ENCODE measurements at regions not wholly inside any gene's neighbourhood (a gene's known extent, or its start where the extent isn't known, plus 50 kb on each side); places are given as distances from the start of the nearest gene placed in this dataset.
A peak's percentile ranks its signal among the peaks of the same experiment; 100 is the strongest.
"Not testable (repeated sequence)": the region's sequence is repeated elsewhere in the genome, so short reads cannot be mapped to it uniquely, and the experiment has no call there.

- no peak overlapping the region for H3K27ac ChIP-seq
- no peak for TF ChIP-seq CTCF (IDR thresholded peaks at IDR 0.05)
- no peak overlapping the region for H3K4me3 ChIP-seq
- no peak for DNase-seq (ENCODE audit: low spot score)
Observed at GRCh38 chr6:12635375-12635774, 81.2 kb upstream of the PHACTR1 start.

- no peak for TF ChIP-seq CTCF (IDR thresholded peaks at IDR 0.05)
Observed at GRCh38 chr6:12635813-12636212, 80.8 kb upstream of the PHACTR1 start.

GRCh38 chr6:12636336-12636735 lies 80.2 kb upstream of the PHACTR1 start:
- Histone ChIP-seq H3K4me3 (no peak overlapping the region), H3K27ac (no peak overlapping the region)
- TF ChIP-seq CTCF (IDR thresholded peaks at IDR 0.05), result no peak
- no peak for DNase-seq (ENCODE audit: low spot score)

More at GRCh38 chr6:12635813-12636212, 80.8 kb upstream of the PHACTR1 start:
- no peak overlapping the region for H3K27ac ChIP-seq
- DNase-seq (ENCODE audit: low spot score), result no peak
- H3K4me3 ChIP-seq, result no peak overlapping the region

- DNase-seq (ENCODE audit: low spot score), result no peak
- Histone ChIP-seq H3K4me3 (no peak overlapping the region), H3K27ac (no peak overlapping the region)
- TF ChIP-seq CTCF (IDR thresholded peaks at IDR 0.05), result peak; percentile 30
Observed at GRCh38 chr6:12637960-12638641, 78.5 kb upstream of the PHACTR1 start.

- no peak for DNase-seq (ENCODE audit: low spot score)
- Histone ChIP-seq H3K4me3 (no peak overlapping the region), H3K27ac (no peak overlapping the region)
- TF ChIP-seq CTCF (IDR thresholded peaks at IDR 0.05), result no peak
Observed at GRCh38 chr6:12640438-12640837, 76.1 kb upstream of the PHACTR1 start.

GRCh38 chr6:12641785-12642184 lies 74.8 kb upstream of the PHACTR1 start:
- H3K4me3 ChIP-seq; H3K27ac ChIP-seq; DNase-seq (ENCODE audit: low spot score): not testable (repeated sequence)

- no peak for TF ChIP-seq CTCF (IDR thresholded peaks at IDR 0.05)
- no peak overlapping the region for H3K27ac ChIP-seq
- no peak for DNase-seq (ENCODE audit: low spot score)
- H3K4me3 ChIP-seq, result no peak overlapping the region
Observed at GRCh38 chr6:12645941-12646340, 70.6 kb upstream of the PHACTR1 start.

All from coronary artery (tissue), 2 donors.